ENCODE measurements at regions not wholly inside any gene's neighbourhood (a gene's known extent, or its start where the extent isn't known, plus 50 kb on each side); places are given as distances from the start of the nearest gene placed in this dataset.

GRCh38 chr20:16974080-16974854 is 226.1 kb downstream of the OTOR start:
- Histone ChIP-seq H3K36me3 (ENCODE audit: insufficient read depth, low read length, poor library complexity, severe bottlenecking) (no peaks in the 10 kb centered on the region), H3K27ac (ENCODE audit: low read depth, low read length, poor library complexity, severe bottlenecking) (no peak overlapping the region), H3K9me3 (ENCODE audit: low read depth, low read length, poor library complexity, severe bottlenecking) (no peaks in the 10 kb centered on the region), H3K4me1 (ENCODE audit: insufficient read depth, low read length, poor library complexity, severe bottlenecking) (no peaks in the 10 kb centered on the region), H3K27me3 (replicated peaks; ENCODE audit: insufficient read depth, low read depth, low read length, poor library complexity) (no peaks in the 10 kb centered on the region), H3K4me3 (ENCODE audit: low read depth, low read length, poor library complexity, severe bottlenecking) (no peak overlapping the region)
- ChIA-PET CTCF (no interaction called here), POLR2A (ENCODE audit: low non-redundant PET) (no interaction called here)
- TF ChIP-seq CTCF (conservative IDR thresholded peaks at IDR 0.05; ENCODE audit: low read depth, low read length) (no peak), EZH2 (IDR thresholded peaks at IDR 0.05; ENCODE audit: borderline replicate concordance, low read depth, low read length, poor library complexity, severe bottlenecking) (no peak)
- intact Hi-C loops (cut with micrococcal nuclease; ENCODE audit: unreplicated experiment) = no loop called here
- no TSS peak for BruUV-seq (replicated peaks)
- DNase-seq (ENCODE audit: low spot score) = no peak

GRCh38 chr20:16974855-16975162 is 226.7 kb downstream of the OTOR start:
- H3K36me3 ChIP-seq (ENCODE audit: insufficient read depth, low read length, poor library complexity, severe bottlenecking) = no peaks in the 10 kb centered on the region
- no peak overlapping the region for H3K27ac ChIP-seq (ENCODE audit: low read depth, low read length, poor library complexity, severe bottlenecking)
- BruUV-seq (replicated peaks) = no TSS peak
- intact Hi-C loops (cut with micrococcal nuclease; ENCODE audit: unreplicated experiment) = no loop called here
- H3K27me3 ChIP-seq (replicated peaks; ENCODE audit: insufficient read depth, low read depth, low read length, poor library complexity) = no peaks in the 10 kb centered on the region
- H3K4me1 ChIP-seq (ENCODE audit: insufficient read depth, low read length, poor library complexity, severe bottlenecking) = no peaks in the 10 kb centered on the region
- H3K4me3 ChIP-seq (ENCODE audit: low read depth, low read length, poor library complexity, severe bottlenecking) = no peak overlapping the region
- ChIA-PET POLR2A (ENCODE audit: low non-redundant PET) (no interaction called here), CTCF (no interaction called here)
- TF ChIP-seq EZH2 (IDR thresholded peaks at IDR 0.05; ENCODE audit: borderline replicate concordance, low read depth, low read length, poor library complexity, severe bottlenecking) (no peak), CTCF (conservative IDR thresholded peaks at IDR 0.05; ENCODE audit: low read depth, low read length) (no peak)
- no peak for DNase-seq (ENCODE audit: low spot score)
- H3K9me3 ChIP-seq (ENCODE audit: low read depth, low read length, poor library complexity, severe bottlenecking) = no peaks in the 10 kb centered on the region

- Histone ChIP-seq H3K9me3 (ENCODE audit: low read depth, low read length, poor library complexity, severe bottlenecking) (no peaks in the 10 kb centered on the region), H3K36me3 (ENCODE audit: insufficient read depth, low read length, poor library complexity, severe bottlenecking) (no peaks in the 10 kb centered on the region), H3K27ac (ENCODE audit: low read depth, low read length, poor library complexity, severe bottlenecking) (no peak overlapping the region), H3K4me1 (ENCODE audit: insufficient read depth, low read length, poor library complexity, severe bottlenecking) (no peaks in the 10 kb centered on the region), H3K27me3 (replicated peaks; ENCODE audit: insufficient read depth, low read depth, low read length, poor library complexity) (no peaks in the 10 kb centered on the region), H3K4me3 (ENCODE audit: low read depth, low read length, poor library complexity, severe bottlenecking) (no peak overlapping the region)
- intact Hi-C loops (cut with micrococcal nuclease; ENCODE audit: unreplicated experiment) = no loop called here
- no peak for DNase-seq (ENCODE audit: low spot score)
- no TSS peak for BruUV-seq (replicated peaks)
- ChIA-PET CTCF (no interaction called here), POLR2A (ENCODE audit: low non-redundant PET) (no interaction called here)
- no peak for TF ChIP-seq EZH2 (IDR thresholded peaks at IDR 0.05; ENCODE audit: borderline replicate concordance, low read depth, low read length, poor library complexity, severe bottlenecking)
- TF ChIP-seq CTCF (conservative IDR thresholded peaks at IDR 0.05; ENCODE audit: low read depth, low read length) = no peak
Observed at GRCh38 chr20:16975682-16976081, 227.5 kb downstream of the OTOR start.
